GM21717 (cell line): ENCODE measurements at regions not wholly inside any gene's neighbourhood (a gene's known extent, or its start where the extent isn't known, plus 50 kb on each side); places are given as distances from the start of the nearest gene placed in this dataset.

Experiments used
- ATAC-seq: cut with Tn5 transposase; IDR thresholded peaks from one replicate; pipeline ENCODE4 v1.9.1; 2021; ENCODE audit warnings: mild to moderate bottlenecking, moderate library complexity; ENCODE audit not compliant: unreplicated experiment

DNA sequence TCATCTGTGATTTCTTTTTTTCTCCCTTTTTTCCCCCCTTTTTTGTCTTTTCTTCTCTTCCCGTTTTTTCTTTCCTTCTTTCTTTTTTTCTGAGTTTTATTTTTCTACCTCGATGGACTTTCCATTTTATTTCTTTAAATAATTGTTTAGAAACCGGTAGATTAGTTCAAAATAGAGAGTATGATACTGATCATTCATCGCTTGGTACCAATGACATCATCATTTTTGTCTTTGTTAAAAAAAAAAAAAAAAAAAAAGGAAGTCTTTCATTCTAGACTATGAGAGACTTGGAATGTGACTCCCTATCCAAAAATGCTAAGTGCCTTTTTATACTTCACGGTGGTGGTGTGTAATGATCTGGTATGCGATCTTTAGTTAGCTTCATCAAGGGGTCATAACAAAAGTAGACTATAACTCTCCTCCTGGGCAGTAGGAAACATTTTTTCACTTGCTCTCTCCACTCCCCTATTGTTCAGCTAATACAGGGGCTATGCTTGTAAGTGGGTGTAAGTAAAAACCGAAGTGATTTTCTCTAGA is 1517.5 kb upstream of the ZEB2 start:
- no peak for ATAC-seq

DNA sequence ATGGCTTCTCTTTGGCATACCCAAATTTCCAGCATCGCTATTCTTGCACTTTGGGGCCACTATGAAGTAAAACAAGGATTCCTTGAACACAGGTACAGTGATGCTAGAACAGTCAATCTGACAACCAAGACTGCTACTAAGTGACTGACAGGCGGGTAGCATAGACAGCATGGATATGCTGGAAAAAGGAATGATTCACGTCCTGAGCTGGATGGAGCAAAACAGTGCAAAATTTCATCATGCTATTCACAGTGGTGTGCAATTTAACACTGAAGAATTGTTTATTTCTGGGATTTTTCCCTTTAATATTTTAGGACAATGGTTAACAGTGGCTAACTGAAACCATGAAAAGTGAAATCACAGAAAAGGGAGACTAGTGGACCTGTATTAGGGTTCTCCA is 1511.2 kb upstream of the ZEB2 start:
- ATAC-seq, result no peak

DNA sequence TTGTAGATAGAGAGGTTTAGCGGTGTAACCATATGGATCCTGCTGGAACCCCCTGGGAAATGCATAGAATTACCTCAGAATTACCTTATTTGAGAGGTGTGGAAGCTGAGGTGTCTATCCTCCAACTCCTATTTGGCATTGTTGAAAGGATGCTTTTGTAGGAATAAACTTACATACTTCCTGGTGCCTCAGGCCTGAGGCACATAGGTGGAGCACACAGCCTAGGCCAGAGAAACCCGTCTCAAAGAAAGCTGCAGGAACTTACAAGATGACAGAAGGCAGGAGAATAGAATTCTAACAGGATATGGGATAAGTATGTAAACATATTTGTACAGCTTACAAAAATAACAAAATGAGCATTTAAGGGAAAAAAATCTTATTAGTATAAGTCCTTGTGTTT is 1507.2 kb upstream of the ZEB2 start:
- no peak for ATAC-seq

DNA sequence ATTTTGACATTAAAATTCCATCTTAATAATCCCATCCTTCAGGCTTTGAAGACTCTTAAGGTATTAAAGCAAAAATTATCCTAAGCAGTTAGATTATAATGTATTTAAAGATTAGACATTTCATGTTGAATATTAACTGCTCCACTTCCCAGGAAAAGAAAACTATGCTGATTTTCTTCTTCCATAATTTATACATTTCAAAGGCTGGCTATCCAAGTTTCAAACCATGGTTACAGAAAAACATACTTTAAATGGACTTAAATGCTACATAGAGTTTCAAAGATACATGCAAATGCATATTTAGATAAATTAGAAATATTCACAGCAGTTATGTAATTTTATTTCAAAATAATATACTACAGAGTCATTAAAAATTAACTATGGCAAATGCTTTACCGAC is 1505.6 kb upstream of the ZEB2 start:
- no peak for ATAC-seq

DNA sequence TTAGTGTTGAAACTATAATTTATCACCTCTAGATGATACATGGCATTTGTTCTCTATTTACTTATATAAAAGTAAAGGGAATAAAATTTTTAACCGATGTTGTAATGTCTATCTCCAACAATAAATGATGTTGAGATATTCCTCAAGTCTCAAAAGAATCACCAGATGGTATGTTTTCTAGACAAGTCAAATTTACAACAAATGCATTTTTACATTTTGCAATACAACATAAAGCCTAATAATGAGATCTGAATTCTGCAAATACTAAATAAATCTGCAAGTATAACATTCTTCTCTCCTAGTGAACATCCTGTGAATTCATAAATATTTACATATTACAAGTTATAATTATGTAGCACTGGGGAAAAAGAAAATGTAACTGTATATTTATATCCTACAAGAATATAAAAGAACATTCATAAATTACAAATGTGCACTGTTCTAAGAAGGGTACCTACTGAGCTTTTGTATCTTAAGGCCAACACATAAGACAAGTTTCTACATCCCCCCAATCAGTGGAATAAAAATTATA is 1504.4 kb upstream of the ZEB2 start:
- no peak for ATAC-seq

DNA sequence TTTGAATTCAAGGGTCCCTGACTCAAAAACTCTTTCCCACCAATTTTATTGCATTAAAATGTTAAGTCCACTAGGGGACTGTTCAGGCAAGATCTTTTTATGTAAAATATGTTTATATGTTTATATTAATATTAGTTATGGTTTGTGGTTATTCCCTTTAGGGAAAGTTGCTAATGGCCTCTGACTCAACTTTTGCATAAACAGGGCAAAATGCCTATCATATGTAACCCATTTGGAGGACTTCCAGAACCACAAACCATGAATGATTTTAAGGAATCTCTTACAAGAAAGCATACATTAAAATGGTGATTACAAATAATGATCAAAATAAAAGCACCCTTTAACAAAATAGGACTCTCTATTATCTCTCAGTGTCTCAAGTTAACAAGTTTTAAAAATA is 1484.5 kb upstream of the ZEB2 start:
- ATAC-seq, result no peak

DNA sequence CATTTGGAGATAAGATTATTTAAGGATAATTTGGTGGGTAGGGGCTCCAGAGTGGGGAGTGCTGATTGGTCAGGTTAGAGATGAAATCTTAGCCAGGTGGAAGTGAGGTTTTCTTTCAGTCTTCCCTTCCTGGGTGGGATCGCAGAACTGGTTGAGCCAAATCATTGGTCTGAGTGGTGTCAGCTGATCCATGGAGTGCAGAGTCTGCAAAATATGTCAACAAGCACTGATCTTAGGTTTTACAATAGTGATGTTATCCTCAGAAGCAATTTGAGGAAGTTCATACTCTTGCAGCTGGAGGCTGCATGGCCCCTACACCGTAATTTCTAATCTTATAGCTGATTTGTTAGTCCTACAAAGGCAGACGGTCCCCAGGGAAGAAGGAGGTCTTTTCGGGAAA is 1483.4 kb upstream of the ZEB2 start:
- no peak for ATAC-seq

DNA sequence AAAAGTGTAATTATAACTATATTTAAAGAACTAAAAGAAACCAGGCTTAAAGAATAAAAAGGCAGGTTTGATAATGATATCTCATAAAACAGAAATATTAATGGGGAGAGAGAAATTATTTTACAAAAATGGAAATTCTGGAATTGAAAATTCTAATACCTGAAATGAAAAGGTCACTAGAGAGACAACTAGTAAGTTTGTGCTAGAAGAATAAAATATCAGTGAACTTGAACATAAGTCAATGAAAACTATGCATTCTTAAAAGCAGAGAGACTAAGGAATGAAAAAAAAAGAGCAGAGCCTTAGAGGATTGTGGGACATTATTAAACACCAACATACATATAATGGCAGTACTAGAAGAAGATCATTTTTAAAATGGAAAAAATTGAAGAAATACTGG is 1475.0 kb upstream of the ZEB2 start:
- no peak for ATAC-seq

DNA sequence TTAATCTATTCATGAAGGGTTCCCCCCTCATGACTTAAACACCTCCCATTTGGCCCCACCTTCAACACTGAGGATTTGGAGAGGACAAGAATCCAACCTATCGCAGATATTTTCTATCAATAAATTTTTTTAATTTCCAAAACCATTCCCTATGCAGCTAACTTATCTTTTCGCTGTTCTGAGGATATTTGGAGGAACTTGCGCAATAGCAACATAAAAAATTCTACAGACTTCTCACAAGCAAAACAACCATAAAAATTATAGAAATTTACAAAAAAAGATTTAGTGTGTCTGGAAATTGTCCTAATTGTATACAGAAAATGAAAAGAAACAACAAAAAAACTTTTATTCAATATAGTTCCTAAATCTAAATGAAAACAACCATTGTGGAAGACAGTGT is 1472.7 kb upstream of the ZEB2 start:
- no peak for ATAC-seq

DNA sequence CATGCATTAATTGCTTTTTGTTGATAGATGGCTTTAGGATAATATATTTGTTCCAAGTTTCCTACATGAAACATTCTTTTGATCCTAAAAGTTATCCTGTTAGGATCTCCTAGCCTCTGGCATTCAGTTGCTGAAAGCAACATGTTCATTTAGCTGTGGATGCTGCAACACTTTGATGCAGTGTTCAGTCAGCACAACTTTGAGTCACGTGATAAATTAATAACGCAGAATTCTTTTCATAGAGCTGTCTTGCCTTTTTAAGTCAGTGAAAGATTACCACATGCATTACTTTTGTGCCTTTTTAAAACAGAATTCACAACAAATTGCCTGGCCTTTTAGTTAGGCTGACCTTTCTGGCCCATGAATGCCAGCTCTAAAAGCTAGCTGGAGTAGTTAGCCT is 1467.9 kb upstream of the ZEB2 start:
- no peak for ATAC-seq

DNA sequence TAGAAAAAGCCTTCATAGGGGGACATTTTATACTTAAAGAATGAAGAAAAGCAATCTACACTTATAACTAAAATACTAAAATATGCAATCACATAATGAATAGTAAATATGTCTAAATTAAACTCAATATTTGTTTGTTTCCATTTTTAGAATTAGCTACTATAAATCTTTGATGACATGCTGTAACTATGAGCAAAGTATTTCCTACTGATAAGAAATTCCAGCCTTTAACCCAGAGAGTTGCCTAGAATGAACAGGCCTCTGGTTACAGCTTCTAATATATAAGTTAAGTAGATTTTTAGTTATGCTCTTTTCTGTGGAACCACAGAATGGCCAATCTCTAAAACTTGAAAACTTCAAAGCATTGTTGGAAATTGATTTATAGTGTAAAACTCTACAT is 1465.6 kb upstream of the ZEB2 start:
- ATAC-seq, result no peak

DNA sequence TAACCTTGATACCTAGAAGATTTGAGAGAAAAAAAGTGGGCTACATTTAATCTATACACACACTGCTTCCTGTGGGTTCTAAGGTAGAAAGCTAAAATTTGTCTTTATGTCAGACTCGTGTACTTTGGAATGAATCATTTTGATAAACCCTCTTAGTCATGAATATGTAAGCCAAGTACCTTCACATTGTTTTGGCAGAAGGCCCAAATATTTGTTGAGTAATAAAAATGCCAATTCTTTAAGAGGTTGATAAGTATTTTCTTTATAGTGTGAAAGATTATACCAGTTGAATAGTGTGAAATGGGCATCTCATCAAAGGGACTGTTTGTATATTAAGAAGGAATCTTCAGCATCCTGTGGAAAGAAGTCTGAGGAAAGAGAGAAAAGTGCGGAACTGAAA is 1464.7 kb upstream of the ZEB2 start:
- ATAC-seq, result no peak

DNA sequence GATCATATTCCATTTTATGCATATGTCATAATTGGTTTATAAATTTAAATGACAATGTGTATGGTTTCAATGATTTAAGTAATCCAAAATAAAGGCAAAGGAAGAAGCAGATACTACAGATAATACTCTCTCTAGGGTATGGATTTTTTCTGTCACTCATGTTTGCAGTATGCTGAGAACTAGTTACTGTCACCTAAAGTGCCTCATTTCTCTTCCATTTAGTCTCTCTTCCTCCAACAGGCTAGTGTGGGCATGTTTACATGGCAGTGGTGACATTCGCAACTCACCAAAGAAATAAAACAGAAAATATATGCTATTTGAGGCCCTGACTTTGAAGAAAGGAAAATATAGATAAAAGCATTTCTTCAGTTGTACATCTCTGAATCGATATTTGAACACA is 1460.4 kb upstream of the ZEB2 start:
- ATAC-seq, result no peak

DNA sequence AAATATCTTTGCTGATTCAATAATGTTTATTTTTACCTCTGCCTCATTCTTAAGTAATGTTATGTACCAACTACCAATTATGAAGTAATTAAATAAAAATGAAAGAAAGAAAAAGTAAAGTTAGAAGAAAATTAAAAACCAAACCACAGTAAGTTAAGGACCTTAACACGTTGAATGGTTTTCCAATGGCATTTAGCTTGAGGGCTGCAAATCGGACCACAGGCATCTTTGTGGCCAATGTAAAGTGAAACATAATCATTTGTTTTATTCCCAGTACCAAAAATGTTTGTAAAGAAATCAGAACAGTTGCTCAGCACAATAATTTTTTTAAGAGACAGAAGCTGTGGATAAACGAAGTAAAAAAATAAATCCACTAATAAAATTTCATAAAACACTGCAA is 1455.5 kb upstream of the ZEB2 start:
- no peak for ATAC-seq

DNA sequence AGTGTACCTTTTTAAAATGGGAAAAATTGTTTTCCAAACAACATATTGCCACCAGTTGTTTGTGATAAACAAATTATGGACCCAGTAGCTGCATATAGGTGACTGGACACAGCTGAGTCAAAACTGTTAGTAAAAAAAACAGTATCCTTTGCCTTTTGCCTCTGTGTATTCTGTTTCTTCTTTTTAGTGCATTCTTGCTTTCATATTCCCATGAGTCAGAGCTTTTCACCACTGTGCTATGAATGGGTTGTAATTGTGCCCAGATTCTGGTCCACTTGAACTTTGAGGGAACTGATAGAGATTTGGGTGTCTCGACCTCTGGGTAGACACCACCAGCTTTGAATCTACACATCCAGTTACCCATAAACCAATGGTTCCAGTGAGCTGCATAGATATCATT is 1441.9 kb upstream of the ZEB2 start:
- no peak for ATAC-seq

DNA sequence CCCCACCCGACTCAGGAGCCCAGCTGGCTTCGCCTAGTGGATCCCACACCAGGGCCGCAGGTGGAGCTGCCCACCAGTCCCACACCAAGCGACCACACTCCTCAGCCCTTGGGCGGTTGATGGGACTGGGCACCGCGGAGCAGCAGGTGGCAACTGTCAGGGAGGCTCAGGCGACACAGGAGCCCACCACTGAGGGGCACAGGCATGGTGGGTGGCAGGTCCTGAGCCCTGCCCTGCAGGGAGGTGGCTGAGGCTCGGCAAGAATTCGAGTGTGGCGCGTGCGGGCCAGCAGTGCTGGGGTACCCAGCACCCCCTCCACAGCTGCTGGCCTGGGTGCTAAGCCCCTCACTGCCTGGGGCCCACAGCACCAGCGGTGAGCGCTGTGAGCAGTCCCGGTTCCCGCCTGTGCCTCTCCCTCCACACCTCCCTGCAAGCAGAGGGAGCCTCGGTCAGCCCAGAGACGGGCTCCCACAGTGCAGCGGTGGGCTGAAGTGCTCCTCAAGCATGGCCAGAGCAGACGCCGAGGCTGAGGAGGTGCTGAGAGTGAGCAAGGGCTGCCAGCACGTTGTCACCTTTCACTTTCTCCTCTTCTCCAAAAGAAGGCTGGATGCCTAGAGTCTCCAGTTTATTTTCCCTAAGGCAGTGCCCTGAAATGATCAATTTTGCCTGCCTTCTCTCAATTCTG is 1440.7 kb upstream of the ZEB2 start:
- ATAC-seq, result no peak

DNA sequence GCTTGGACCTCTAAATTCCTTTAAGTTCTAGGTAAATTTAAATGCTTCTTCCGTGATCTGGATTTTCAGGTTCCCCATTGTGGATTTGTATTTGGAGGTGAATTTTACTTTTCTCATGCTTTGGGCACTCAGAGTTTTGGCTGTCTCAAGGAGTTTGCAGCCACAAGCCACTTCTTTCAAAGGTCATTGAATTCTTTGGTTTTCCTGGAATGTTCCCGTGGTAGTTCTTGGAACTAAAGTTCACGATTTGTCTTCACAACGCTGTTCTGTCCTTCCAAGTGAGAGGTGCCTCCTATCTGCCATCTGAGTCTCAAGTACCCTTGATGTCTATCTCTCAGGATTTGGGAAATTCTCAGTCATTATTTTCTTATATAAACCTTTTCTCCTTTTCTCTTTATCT is 1438.7 kb upstream of the ZEB2 start:
- no peak for ATAC-seq

DNA sequence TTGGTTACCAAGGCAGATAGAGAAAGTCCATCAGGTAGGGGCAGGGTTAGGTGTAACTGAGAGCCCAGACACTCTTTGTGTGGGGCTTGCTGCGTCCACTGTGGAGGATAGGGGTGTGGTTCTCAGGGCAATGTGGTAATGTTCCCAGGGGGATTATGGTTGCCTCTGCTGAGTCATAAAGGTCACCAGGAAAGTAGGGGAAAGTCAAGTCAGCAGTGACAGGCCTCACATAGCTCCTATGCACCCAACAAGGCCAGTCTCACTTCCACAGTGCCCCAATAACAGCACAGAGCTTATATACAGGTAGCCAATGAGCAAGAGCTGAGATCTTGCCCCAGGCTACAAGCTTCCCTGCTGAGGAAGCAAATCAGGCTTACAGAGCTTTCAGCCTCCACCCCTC is 1438.0 kb upstream of the ZEB2 start:
- no peak for ATAC-seq

DNA sequence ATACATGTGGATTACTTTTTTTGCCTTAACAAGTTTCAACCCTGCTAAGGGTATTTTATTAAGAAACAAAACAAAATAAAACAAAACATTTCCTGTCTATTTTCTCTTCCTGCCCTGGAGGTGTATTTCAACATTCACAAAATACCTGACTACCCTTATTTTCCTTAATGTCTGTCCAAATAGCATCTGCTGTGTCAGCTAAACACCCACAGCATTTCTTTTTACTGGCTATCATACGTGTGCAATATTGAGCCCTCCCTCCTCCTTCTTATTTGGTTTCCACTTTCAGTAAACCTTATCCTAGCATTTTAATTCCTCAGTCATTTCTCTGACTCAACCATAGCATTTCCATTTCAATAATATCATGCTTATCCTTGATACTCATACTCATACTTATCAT is 1420.0 kb upstream of the ZEB2 start:
- no peak for ATAC-seq

DNA sequence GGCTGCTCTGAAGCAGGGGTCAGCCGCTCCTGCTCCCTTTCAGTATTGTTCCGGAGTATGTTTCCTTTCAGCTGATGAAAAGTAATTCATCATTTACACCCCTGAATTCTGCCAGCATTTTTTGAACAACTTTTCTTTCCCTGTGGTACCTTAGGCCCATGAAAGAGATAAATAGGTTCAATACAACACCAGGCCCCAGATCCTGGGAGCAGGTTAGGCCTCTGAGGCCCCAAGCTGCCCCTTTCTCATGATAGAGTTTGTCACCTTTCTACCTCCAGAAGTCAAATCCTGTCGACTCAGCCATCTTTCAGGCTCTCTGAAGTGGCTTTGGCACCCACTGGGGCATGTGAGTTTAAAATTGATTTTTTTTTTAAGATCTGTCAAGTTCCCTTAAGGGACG is 1415.1 kb upstream of the ZEB2 start:
- ATAC-seq, result no peak

DNA sequence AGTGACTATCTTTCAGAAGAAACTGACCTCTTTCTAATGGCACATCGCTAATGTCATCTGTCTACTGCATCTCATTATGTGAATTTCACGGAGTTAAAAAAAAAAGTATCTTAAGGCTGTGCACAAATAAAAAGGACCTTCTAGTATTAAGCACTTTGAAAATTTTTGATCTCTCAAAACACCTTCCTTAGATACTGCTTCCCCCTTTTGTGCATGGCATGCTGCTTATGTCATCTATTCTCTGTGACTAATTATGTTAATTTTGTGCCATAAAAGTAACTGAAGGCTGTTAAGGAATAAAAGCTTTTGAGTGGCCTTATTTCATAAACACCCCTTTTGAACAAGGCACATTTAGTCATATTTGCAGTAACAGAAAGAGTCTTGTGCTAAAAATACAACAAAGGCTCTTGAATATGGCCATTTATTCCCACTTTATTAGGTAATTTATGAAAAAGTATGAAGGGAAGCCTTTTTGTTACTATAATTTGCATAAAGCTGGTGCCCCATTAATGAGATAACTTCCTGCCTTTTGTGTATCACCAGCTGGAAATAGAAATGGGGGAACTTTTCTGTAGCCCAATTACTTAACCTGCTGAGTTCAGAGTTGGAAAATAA is 1412.0 kb upstream of the ZEB2 start:
- ATAC-seq, result no peak

DNA sequence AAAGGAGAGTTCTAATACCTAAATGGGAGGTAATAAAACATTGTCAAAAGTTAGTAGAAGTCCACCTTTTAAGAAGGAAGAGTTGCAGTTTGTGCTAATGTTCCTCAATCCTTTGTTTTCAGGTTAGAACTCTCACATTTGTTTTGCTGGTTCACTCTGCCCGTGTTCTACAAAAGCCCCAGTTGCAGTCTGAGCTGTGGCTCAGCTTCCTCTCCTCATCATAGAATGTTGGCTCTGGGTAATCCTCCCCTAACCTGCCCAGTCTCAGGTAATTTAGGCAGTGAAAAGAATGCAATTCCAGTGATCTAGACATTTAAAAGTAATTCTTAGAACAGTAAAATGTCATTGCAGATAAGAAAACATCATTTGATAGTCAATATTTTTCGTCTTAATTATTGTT is 1410.4 kb upstream of the ZEB2 start:
- ATAC-seq, result no peak
